Right lung (tissue), 2 donors: ENCODE measurements at regions not wholly inside any gene's neighbourhood (a gene's known extent, or its start where the extent isn't known, plus 50 kb on each side); places are given as distances from the start of the nearest gene placed in this dataset.
A peak's percentile ranks its signal among the peaks of the same experiment; 100 is the strongest.
"Not testable (repeated sequence)": the region's sequence is repeated elsewhere in the genome, so short reads cannot be mapped to it uniquely, and the experiment has no call there.

ENCODE experiments used
- DNase-seq, 2 donors: peaks; one replicate each; pipeline ENCODE4 v3.0.0-alpha.2; 2013

- no peak for DNase-seq
Observed at GRCh38 chr7:119879835-119880234, 393.1 kb upstream of the KCND2 start.

- no peak for DNase-seq
Observed at GRCh38 chr7:119886007-119886406, 387.0 kb upstream of the KCND2 start.

- DNase-seq: not testable (repeated sequence)
Observed at GRCh38 chr7:119886525-119886924, 386.4 kb upstream of the KCND2 start.

GRCh38 chr7:119888251-119888650 lies 384.7 kb upstream of the KCND2 start:
- peak; percentile 4 to 13 for DNase-seq

- no peak for DNase-seq
Observed at GRCh38 chr7:119890631-119891030, 382.3 kb upstream of the KCND2 start.

GRCh38 chr7:119895320-119895719 lies 377.7 kb upstream of the KCND2 start:
- no peak for DNase-seq

GRCh38 chr7:119896386-119896785 lies 376.6 kb upstream of the KCND2 start:
- no peak for DNase-seq

GRCh38 chr7:119900996-119901672 lies 371.8 kb upstream of the KCND2 start:
- no peak for DNase-seq

- peak in 1 of 2 donors; percentile 12 for DNase-seq
Observed at GRCh38 chr7:119903085-119903484, 369.9 kb upstream of the KCND2 start.

- no peak for DNase-seq
Observed at GRCh38 chr7:119905495-119905894, 367.5 kb upstream of the KCND2 start.

GRCh38 chr7:119908948-119909347 lies 364.0 kb upstream of the KCND2 start:
- DNase-seq: no peak

GRCh38 chr7:119914119-119914518 lies 358.9 kb upstream of the KCND2 start:
- DNase-seq: not testable (repeated sequence)

GRCh38 chr7:119916501-119916900 lies 356.5 kb upstream of the KCND2 start:
- DNase-seq: no peak

- DNase-seq: no peak
Observed at GRCh38 chr7:119918185-119918584, 354.8 kb upstream of the KCND2 start.

GRCh38 chr7:119919986-119920385 lies 353.0 kb upstream of the KCND2 start:
- no peak for DNase-seq

GRCh38 chr7:119925581-119926289 lies 347.2 kb upstream of the KCND2 start:
- no peak for DNase-seq

GRCh38 chr7:119929891-119930290 lies 343.1 kb upstream of the KCND2 start:
- DNase-seq: no peak

- no peak for DNase-seq
Observed at GRCh38 chr7:119931230-119931824, 341.6 kb upstream of the KCND2 start.

GRCh38 chr7:119935418-119936025 lies 337.5 kb upstream of the KCND2 start:
- DNase-seq: peak; percentile 17 to 32

- DNase-seq: no peak
Observed at GRCh38 chr7:119936836-119937235, 336.1 kb upstream of the KCND2 start.

- DNase-seq: no peak
Observed at GRCh38 chr7:119937745-119938144, 335.2 kb upstream of the KCND2 start.

- no peak for DNase-seq
Observed at GRCh38 chr7:119943942-119944600, 328.9 kb upstream of the KCND2 start.
